Anterior cingulate cortex (tissue), 58 donors: ENCODE measurements at regions not wholly inside any gene's neighbourhood (a gene's known extent, or its start where the extent isn't known, plus 50 kb on each side); places are given as distances from the start of the nearest gene placed in this dataset.

ENCODE experiments used
- DNase-seq, 58 donors: peaks; one replicate each; lab custom pipeline; 2025; lab: John Stamatoyannopoulos, UW

GRCh38 chr2:16215902-16216557 is 275.7 kb downstream of the MYCN start:
- DNase-seq: peak in 7 of 58 donors; percentile 8 to 18 (median 12)

- no peak for DNase-seq
Observed at GRCh38 chr2:16214861-16215260, 274.5 kb downstream of the MYCN start.

DNA sequence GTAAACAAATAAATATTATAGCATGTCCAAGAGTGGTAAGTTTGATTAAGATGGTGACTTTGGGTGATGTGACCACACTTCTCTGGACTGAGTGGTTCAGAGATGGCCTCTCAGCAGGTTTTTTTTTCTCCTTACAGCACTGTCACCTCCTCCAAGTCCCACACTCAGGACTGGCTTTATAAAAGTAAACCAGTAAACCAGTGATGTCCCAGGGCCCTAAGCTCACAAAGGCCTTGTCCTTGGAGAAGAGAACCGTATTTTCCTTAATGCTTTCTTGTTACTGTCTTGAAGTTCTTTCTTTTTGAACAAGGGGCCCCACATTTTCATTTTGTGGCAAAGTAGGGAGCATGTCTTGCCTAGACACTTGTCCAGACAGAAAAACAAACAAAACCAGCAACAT is 274.0 kb downstream of the MYCN start:
- DNase-seq: no peak

- DNase-seq: no peak
Observed at GRCh38 chr2:16212321-16212720, 272.0 kb downstream of the MYCN start.

DNA sequence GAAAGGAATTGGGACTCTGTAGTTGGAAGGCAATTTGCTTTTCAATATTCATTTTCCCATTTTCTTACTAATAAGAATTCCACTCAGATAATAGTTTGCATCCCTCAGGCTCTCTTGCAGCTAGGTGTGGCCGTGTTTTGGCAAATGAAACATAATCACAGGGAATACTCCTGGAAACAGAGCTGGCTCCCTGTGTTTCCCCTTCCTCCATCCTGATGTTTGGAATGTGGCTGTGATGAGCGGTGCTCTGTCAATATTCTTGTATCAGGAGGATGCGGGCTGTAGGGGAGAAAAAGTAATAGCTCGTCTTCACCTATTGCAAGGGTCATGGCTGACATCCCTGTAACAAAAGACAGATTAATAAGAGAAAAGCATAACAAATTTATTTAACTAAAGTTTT is 271.0 kb downstream of the MYCN start:
- no peak for DNase-seq

DNA sequence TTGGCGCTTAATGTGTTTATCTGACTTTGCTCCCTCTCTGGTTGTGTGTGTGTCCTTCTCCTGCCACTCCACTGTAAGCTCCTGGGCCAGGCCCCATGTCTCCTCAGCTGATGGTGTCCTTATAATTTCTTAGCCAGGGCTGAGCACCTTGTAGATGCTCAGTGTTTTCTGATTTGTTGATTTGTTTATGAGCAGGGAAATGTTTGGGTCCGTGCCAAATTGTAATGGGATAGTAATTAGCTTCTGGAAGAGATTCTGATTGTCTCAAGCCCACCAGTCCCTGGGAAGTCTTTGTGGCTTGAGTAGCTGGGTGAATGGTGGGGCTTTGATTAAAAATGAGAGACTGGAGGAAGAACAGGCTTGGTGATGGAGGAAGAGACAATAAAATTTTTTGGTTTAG is 270.5 kb downstream of the MYCN start:
- no peak for DNase-seq

DNA sequence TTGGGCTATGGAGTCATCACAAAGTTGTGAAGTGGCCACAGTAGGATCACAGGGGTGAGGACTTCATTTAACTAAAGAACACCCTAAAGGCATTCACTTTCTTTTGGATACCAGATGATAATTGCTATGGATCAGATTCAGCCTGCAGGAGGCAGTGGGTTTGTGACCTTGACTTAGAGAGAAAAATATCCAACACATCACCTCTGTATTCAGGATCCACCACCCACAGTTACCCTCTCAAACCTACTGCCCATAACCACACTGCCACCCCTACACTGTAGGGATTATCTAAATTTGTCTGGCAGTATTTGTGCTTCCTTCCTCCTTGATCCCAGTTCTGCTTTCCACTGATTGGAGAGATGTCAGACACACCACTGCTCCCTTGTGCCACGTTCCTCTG is 269.4 kb downstream of the MYCN start:
- DNase-seq: no peak

- DNase-seq: no peak
Observed at GRCh38 chr2:16208921-16209320, 268.6 kb downstream of the MYCN start.

GRCh38 chr2:16208241-16208797 is 268.0 kb downstream of the MYCN start:
- no peak for DNase-seq

DNA sequence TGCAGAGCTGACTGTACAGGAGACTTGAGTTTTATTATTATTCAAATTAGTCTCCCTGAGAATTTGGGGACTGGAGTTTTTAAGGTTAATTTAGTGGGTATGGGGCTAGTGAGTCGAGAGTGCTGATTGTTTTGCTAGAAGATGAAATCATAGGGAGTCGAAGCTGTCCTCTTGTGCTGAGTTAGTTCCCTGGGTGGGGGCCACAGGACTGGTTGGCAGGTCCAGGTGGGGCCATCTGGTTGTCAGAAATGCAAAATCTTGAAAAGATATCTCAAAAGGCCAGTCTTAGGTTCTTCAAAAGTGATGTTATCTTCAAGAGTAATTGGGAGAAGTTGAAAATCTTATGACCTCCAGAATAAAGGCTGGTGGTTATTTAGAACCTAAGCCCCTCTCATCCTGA is 267.3 kb downstream of the MYCN start:
- DNase-seq: no peak

DNA sequence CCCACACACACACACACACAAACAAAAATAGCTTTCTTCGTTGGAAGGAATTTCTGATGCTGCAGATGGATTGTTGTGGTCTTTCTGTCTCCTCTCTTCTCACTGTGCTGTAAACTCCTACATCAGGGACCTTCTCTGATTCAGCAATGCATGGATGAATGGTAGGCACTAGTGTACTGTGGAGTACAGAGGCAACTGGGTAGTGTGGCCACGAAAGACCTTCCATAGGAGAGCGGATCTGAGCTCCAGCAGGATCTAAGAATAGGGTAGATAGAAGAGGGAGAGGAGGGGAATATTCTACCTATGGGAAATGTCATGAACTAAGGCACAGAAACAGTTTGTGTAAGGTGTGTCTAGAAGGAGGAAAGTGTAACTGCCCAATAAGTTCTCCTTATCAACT is 266.8 kb downstream of the MYCN start:
- no peak for DNase-seq

- no peak for DNase-seq
Observed at GRCh38 chr2:16206191-16206944, 266.0 kb downstream of the MYCN start.

DNA sequence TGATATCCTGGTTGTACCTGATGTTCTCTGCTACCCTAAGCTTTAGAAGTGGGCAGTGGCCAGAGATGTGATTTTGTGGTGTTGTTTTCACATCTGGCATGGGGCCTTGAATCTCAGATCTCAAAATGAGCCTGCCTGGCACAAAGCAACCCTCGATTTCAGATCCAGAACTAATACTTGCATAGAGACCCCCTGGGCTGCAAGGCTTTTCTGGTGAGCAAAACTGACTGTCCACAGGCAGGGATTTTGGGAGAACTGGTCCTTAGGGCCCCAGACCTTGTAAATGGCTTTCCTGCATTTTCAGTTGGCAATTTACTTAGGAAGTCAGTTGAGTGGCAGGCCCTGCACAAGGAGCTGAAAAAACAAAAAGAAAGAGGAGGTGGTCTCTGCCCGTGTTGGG is 265.3 kb downstream of the MYCN start:
- no peak for DNase-seq

DNA sequence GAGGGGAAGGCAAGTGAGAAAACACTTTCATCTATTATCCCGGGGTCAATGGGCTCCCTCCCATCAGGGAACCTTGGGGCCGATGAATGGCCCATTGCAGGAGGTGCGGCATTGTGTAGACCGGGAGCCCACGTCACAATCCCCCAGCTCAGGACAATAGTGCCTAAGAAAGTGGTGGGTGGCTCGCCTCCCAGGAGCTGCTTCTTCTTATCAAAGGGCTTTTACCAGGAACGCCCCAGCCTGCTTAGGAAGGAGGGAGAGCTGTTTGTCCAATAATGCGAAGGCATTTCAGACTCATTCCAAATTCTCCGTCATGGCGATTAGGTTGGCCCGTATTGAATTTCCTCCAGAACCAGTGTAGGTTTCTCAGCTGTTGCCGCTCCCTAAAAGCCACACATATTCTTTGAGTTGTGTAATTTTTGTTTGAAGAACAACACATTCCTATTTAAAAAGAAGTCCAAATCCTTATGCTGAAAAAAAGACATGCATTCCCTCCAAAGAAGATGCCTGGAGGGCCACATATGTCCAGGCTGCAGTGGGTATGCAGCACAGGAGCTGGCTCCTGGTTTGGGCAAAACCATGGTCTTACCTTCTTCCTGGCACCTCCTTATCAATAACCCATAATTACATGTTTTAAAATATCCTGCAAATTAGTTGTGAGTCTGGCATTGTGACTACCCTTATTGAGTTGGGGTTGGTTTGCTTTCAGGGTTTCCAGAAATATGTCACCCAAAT is 264.7 kb downstream of the MYCN start:
- DNase-seq: no peak

DNA sequence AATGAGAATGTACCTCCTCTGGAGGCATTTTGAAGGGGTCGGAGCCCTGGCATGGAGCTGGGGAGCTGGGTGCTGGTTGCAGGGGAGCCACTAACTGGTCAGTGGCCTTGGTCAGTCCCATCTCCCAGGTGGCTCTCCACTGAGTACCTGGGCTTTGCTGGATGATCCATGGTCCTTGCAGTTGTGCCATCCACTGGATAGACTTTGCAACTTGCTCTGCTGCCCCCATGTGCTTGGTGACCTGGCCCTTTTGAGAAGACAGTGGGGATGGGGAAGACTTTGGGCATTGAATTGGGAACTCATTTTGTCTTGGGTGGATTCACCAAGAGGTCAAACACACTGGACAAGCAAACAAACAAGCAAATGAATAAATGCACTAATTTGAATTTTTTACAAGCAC is 263.9 kb downstream of the MYCN start:
- DNase-seq: no peak

DNA sequence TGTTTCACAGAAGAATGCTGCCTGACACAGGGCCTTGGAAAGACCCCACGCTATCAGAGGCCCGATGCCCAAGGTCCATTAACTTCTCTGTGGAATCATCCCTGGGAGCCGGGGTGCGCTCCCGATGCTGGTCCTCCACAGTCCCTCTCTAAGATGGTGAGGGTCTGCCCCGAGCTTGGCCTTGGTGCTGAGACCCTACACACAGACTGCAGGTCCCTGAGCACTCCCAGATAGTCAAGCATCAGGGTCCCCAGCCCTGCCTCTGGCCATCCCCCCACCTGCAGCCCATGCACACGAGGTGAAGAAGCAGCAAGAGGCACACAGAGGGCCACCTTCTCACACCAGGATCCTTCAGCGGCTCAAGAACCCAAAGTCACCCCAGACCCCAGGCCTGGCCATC is 263.3 kb downstream of the MYCN start:
- DNase-seq: no peak

- DNase-seq: no peak
Observed at GRCh38 chr2:16203069-16203468, 262.7 kb downstream of the MYCN start.

- DNase-seq: no peak
Observed at GRCh38 chr2:16202266-16203020, 262.1 kb downstream of the MYCN start.

DNA sequence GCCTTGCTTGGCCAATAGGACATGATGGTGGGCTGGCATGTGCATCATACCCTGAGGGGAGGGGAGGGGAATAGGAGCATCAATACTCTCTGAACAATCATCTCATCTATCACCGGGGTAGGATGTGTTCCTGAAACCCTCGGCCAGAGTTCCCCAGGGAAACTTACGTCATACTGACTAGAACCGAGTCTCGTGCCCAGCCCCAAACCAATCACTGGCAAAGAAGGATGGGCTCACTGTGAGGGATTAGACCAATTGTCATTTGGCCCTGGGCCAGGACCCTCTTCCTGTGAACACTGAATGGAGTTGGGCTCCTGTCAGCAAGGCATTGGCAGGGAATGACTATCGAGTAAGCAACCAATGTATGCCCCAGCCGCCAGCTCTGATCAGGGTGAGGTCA is 261.5 kb downstream of the MYCN start:
- no peak for DNase-seq

- no peak for DNase-seq
Observed at GRCh38 chr2:16200554-16201193, 260.3 kb downstream of the MYCN start.
